AML-193 (cell line): ENCODE measurements at regions not wholly inside any gene's neighbourhood (a gene's known extent, or its start where the extent isn't known, plus 50 kb on each side); places are given as distances from the start of the nearest gene placed in this dataset.
A peak's percentile ranks its signal among the peaks of the same experiment; 100 is the strongest.
"Not testable (repeated sequence)": the region's sequence is repeated elsewhere in the genome, so short reads cannot be mapped to it uniquely, and the experiment has no call there.

Source experiments
- DNase-seq, 2 experiments: peaks; one replicate each; lab custom pipeline; 2025; lab: John Stamatoyannopoulos, UW

- DNase-seq: not testable (repeated sequence)
Observed at GRCh38 chr2:111533557-111534247, 350.3 kb downstream of the ANAPC1 start.

DNA sequence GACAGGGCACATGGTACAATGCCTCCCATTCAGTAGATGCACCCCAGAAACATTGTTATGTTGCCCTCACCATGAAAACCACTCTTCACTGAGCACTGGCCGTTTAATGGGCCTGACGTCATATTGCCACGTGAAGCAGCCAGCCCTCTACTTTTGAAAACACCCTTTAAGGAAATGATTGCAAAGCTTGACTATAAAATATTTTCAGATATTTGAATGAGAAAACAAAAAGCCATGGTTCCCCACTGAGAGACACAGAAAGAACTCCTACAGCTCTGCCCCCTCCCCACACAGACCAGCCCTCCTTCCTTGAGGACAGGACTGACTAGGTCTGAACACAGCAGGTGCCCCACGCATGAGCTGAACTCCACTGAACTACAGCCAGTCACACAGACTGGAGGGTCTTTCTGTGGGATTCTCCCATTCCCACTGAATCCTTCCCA, 349.1 kb downstream of the ANAPC1 start:
- no peak for DNase-seq

DNA sequence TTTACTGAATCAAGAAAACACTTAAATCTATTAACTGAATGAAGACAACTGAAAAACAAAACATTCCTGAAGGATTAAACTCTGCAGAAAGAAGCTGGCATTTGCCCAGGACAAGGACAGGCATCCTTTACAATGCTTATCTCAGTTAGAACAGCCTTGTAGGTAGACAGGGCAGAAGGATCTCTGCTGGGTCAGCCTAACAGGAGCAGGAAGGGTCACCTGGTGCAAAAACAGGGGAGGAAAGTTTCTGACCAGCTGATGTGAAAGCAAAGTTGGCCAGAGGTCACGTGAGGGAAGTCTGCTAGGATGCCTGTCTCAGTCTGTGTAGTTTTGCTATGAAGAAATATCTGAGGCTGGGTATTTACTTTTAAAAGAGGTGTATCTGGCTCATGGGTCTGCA, 348.6 kb downstream of the ANAPC1 start:
- DNase-seq: no peak

GRCh38 chr2:111537078-111537655, 346.8 kb downstream of the ANAPC1 start:
- no peak for DNase-seq

GRCh38 chr2:111539991-111540390, 344.0 kb downstream of the ANAPC1 start:
- DNase-seq: not testable (repeated sequence)

- DNase-seq: not testable (repeated sequence)
Observed at GRCh38 chr2:111542120-111542774, 341.7 kb downstream of the ANAPC1 start.

DNA sequence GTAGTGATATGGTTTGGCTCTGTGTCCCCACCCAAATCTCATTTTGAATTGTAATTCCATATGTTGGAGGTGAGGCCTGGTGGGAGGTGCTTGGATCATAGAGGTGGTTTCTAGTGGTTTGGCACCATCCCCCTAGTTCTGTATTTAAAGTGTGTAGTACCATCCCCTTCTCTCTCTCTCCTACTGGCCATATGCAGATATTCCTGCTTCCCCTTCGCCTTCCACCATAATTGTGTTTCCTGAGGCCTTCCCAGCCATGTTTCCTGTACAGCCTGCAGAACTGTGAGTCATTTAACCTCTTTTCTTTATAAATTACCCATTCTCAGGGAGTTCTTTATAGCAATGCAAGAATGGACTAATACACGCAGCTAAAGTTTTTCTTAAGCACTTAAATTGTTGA, 340.0 kb downstream of the ANAPC1 start:
- DNase-seq: not testable (repeated sequence)

DNA sequence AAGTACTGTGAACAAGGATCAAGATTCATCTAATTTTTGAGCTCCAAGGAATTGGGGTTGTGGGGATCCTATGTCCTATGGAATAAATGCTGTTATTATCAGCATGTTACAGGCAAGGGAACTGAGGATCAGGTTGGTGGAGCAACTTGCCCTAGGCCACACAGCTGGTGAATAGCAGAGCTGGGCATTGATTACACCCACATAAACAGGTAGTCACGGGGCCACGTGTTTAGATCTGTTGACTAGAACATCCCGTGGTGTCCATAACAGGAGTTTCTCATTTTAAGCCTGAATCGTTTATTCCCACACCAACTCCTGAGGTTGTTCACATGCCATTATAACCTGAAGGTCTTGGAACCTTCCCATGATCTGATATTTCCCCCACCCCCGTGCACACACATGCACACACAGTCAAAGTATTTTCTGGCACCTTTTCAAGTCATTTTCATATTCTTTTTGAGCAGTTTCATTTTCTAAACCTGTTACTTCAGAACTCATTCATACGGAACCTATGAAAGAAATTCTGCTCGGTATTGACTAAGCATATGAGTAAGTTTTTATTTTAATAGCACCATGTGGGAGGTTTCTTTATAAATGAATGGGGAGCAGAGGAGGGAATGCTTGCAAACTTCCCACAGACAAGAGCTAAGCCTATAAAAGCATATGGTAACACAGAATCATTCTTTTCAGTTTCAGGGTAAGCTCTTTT, 338.1 kb downstream of the ANAPC1 start:
- DNase-seq: not testable (repeated sequence)

DNA sequence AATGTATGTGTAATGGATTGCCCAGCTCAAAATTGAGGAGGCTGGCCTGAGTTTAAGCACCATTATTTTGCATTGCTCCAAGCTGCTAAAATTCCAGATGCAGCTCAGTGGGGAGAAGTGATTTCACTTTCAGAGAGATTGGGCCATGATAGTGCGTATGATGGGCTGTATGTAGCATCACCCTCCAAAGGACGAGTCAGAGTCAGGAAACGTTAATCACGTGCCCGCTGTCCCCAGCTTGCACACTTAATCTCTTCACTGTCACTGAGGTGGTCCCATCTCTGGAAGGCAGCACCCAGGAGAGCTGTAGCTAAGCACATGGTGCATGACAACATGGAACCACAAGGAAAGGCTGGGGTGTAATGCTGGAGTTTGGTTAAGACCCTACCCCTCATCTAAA, 337.4 kb downstream of the ANAPC1 start:
- DNase-seq: not testable (repeated sequence)

GRCh38 chr2:111549174-111549573, 334.8 kb downstream of the ANAPC1 start:
- DNase-seq: not testable (repeated sequence)

GRCh38 chr2:111551428-111551827, 332.6 kb downstream of the ANAPC1 start:
- not testable (repeated sequence) for DNase-seq

DNA sequence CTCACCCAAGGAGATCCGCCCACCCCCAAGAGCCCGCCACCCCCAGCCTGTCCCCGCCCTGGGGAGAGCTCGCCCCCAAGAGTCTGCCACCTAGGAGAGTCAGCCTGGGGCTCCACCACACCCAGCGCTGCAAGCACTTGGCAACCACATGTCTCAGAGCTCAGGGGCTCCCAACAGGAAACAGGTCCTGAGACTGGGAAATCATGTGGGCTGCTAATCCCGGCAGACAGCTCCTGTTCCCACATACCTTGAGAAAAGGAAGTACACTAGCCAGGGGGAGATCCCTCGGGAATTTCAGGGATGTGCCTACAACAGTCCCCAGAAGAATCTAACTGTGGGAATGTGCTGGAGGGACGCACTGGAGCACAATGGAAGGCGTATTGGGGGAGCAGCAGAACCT, 331.4 kb downstream of the ANAPC1 start:
- DNase-seq: not testable (repeated sequence)

GRCh38 chr2:111559301-111559700, 324.7 kb downstream of the ANAPC1 start:
- not testable (repeated sequence) for DNase-seq

DNA sequence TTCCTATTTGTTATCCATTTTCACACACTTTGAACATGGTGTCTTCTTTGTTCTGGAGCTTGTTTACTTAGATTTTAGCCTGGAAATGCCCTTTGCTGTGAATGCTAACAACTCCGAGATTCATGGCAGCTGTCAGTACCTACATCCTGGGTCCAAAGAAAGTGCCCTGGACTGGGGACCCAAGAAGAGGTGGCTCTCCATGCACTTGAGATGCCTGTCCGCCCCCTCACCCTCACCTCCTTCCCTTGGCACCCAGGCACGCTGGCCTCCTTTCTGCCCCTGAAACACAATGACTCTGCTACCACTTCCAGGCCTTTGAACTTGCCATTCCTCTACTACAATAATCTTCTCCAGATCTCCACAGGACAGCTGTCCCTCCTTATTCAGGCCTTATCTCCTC, 324.2 kb downstream of the ANAPC1 start:
- not testable (repeated sequence) for DNase-seq

DNA sequence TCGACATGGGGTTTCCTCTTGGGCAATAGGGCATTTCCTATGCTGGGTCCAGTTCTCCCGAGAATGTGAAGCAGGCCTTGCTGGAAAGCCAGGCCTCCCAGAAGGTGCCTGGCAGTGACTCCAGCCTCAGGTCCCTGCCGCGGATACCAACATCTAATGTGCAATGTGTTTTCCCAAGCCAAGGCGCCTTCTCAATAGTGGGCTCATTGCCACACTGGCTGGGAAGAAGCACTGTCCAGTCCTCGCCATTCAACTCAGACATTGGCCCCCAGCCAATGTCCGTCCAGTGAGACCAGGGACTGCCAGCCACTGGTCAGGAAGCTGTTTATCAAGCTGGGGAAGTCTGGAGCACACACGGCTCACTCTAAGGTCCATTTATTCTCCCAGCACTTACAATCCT, 317.9 kb downstream of the ANAPC1 start:
- not testable (repeated sequence) for DNase-seq

- DNase-seq: not testable (repeated sequence)
Observed at GRCh38 chr2:111567233-111567632, 316.8 kb downstream of the ANAPC1 start.

DNA sequence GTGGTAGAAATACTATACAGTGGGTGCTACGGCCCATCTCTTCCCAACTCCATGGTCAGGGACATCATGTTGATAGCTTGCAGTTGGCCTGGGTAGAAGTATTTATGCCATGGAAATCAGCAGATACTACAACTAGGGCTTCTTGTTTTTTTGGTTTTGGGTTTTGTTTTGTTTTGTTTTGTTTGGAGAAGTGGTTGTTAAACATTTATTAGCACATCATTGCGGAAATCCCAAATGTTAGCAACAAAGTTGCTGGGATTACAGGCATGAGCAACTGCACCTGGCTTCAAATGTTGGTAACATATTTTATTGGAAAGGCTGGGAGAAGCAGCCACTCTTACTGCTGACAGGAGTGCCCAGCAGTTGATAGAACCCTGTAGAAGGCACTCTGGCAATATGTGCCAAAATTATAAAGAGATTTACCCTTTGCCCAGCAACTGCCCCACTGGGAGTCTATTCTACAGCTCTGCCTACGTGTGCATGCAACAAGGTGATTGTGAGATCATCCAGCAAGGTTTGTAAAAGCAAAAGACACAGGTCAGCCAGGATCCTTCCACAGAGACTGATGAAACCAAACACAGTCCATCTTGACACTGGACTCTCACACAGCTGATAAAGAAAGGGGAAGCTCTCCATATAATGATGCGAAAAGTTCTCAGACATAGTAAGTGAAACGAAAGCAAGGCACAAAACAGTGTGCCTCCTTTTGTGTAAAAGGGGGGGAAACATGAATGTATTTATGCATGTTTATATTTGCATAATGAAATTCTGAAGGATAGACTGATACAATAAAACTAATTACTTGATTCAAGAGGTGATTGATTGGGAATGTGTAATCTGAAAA, 314.4 kb downstream of the ANAPC1 start:
- DNase-seq: peak; percentile 4 to 13

DNA sequence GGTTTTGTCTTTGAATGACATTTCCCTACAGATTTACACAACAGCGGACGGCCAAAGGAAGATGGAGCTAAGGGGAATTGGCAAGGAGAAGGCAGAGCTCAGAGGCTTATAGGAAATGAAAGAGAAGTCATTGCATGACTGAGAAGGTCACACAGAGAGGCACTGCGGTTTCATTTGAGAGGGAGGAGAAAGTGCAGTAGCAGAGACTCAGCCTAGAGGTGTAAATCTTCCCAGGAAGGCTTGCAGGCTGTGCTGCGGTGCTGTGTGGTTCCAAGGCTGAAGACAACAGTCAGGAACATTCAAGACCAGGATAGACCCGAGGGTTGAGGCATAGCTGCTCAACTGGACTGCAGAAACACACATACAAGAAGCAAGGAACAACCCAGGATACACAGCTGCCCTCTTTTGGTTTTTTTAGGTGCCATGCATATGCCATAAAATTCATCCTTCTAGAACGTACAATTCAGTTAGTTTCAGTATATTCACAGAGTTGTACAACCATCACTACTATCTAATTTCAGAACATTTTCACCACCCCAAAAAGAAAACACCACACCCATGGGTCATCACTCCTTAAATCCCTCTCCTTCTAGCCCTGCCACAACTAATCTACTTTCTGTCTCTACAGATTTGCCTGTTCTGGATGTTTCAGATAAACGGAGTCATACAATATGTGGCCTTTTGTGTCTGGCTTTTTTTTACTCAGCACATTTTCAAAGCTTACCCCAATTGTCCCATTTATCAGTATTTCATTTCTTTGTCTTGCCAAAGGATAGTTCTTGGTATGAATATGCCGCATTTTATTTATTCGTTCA, 313.5 kb downstream of the ANAPC1 start:
- DNase-seq: not testable (repeated sequence)

- DNase-seq: not testable (repeated sequence)
Observed at GRCh38 chr2:111574803-111575202, 309.2 kb downstream of the ANAPC1 start.

DNA sequence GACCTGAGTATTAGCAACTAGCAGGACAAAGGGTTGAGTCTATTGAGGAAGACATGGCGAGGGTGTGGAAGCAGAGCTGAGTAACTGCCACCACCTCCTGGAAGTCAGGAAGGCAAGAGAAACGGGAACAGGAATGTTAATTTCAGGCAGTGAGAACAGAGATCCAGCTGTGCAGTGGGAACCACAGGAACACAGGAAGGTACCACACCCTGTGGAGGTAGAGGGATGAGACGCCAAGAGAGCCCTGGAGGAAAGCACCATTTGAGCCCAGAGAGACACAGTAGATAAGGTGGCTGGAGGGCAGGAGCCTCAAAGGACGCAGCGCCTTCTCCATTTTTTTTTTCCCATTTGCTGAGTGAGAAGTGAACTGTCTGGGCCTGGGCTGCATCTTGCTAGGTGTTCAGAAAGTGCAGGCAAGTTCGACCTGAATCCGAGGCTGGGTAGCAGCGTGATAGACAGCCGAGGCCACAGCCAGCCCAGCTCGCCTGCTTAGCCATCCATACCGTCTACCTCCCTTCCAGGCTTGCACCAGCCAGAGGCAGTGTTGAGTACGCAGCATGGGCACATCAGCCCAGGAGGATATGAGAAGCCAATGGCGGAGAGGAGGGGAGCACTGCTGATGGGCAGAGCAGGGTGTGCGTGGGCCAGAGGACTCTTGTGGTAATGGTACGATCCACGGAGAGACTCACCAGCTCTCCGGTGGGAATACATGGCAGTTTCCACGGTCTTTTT, 306.7 kb downstream of the ANAPC1 start:
- DNase-seq: not testable (repeated sequence)
